ENCODE measurements at regions not wholly inside any gene's neighbourhood (a gene's known extent, or its start where the extent isn't known, plus 50 kb on each side); places are given as distances from the start of the nearest gene placed in this dataset.
"Not testable (repeated sequence)": the region's sequence is repeated elsewhere in the genome, so short reads cannot be mapped to it uniquely, and the experiment has no call there.

DNA sequence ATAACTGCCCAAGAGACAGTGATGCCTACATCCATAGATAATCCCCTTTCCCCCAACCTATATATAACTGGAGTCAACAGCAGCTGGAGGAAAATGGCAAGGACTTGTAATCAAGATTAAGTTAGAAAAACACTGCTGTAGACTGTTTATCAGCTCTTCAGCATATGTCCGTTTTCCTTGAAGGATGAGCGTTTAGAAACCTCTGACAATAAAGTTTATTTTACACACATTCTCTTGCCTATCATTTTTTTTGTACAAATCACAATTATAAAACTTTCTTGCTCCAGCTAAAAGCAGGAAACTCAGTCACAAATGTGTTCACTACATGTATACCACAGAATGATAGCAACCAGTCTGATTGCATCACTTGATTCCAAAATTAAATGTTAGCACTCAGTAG lies 50.8 kb downstream of the PPIAL4G start:
- not testable (repeated sequence) for DNase-seq (ENCODE audit: low spot score)

DNA sequence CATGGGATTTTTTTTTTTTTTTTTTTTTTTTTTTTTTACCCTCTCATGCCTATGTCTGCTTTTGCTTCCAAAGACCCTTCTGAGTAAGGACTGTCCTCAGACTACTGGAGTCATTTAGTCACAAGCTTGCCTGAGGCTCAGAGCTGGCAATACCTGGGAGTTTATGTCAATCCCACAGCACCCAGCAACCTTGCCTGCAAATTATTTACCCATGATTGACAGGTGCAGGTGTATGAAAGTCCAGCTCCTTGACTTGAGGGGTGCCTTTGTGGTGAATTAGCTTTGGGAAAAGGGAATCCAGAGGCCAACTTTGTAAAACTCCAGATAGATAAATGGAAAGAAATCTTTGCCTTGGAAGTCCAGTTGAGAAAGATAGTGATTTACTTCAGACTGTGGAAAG lies 53.2 kb downstream of the PPIAL4G start:
- DNase-seq (ENCODE audit: low spot score), result not testable (repeated sequence)

DNA sequence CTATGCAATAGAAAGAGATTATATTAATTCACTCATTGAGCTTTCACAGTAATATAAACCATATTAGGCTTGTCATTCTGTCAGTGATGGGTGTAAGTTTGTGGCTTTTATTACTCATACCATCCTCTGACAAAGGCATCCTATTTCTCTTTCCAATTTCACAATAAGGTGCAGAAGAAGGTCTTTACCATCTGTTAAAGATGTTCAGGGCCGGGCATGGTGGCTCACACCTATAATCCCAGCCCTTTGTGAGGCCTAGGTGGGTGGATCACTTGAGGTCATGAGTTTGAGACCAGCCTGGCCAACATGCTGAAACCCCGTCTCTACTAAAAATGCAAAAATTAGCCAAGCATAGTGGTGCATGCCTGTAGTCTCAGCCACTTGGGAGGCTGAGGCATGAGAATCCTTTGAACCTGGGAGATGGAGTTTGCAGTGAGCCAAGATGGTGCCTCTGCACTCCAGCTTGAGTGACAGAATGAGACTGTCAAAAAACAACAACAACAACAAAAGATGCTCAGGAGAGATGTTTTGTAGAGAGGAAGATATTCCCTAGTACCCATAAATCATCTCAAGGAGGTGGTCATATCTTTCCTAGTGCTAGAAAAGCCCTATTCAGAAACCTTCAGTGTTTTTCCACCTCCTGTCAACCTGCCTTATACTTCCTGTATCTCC lies 56.0 kb downstream of the PPIAL4G start:
- DNase-seq (ENCODE audit: low spot score), result not testable (repeated sequence)

DNA sequence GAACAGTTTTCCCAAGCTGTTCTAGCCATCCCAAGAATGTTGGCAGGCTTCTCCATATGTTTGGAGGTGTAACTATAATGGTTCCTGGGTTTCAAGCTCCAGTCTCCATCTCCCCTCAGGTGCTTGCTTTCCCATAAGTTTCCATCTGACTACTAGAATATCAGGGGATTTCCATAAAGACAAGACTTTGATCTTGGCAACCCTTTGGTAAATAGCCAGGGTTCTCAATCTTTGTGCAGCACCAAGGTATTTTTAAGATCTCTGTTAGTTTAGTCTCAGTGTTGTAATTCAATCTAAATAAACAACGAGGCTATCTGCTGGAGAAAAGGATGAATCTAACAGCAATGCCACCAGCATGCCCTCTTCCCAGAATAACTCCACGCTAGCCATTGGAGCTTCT lies 56.7 kb downstream of the PPIAL4G start:
- DNase-seq (ENCODE audit: low spot score), result not testable (repeated sequence)

DNA sequence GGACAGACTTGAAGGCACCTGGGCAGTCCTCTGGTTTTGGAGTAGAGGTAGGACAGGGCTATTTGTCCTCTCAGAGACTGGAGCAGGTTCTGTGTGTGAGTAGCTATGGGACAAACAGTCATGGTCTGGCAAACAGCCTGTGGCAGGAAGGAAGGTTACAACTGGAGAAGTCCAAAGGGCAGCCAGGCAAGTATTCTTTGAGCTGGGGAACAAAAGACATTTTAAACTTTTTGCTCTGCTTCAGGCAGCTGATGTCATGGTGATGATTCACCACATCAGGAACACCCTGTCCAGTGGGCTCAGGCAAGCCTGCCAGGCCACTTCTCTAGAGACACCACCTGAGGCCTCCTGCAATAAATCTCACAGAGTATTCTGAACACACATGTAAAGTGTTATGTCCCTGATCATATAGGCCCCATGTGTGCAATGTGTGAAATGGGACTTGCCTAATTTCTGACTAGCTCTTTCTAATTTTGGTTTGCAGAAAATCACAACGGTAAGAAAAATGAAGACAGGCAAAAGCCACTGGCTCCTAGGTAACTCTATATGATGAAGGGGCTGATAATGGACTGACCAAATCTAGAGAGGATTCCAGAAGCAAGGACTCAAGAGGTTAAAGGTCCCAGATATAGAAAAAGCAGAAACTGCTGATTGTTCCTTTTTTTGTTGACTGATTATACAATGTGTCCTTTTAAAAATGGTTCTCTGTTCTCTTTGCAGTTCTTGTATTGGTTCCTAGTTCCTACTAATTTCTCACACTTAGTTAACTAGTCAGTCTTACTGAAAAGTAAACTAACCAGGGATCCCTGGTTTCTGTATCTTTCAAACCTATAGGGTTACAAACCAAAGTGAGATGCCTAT lies 58.7 kb downstream of the PPIAL4G start:
- DNase-seq (ENCODE audit: low spot score), result not testable (repeated sequence)

DNA sequence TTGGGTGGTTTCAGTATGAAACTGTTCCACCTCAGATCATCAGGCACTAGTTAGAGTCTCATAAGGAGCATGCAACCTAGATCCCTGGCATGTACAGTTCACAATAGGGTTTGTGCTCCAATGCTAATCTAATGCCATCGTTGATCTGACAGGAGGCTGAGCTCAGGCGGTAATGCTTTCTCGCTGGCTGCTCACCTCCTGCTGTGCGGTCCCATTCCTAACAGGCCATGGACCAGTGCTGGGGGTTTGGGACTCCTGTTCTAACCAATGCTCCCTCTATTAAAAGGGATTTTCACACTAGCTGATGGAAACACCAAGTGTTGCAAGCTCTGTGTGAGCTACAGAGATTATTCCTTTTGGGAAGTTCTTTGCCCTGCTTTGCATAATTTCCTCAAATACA lies 60.2 kb downstream of the PPIAL4G start:
- DNase-seq (ENCODE audit: low spot score), result not testable (repeated sequence)

DNA sequence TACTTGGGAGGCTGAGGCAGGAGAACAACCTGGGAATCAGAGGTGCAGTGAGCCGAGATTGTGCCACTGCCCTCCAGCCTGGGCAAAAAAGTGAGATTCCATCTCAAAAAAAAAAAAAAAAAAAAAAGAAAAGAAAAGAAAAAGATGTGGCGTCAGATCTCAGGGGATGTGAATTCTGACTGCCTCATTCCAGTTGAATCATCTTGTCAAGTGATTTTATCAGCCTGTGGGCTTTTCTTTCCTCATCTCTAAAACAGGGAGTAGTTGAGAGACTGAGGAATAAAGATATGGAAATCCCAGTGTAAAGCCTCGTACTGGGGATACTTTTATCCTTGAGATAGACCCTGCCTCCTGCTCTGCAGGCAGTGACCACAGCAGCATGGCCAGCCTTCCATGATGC lies 65.9 kb downstream of the PPIAL4G start:
- not testable (repeated sequence) for DNase-seq (ENCODE audit: low spot score)

DNA sequence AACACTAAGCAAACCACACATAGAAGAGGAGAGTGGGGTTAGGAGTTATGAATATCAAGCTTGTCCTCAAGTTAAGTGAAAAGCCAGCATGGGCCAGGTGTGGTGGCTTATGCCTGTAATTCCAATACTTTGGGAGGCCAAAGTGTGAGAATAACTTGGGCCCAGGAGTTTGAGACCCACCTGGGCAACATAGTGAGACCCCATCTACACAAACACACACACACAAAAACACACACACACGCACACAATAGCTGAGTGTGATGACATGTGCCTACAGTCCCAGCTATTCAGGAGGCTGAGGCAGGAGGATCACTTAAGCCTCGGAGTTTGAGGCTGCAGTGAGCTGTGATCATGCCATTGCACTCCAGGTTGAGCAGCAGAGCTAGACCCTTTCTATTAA lies 69.7 kb downstream of the PPIAL4G start:
- DNase-seq (ENCODE audit: low spot score), result not testable (repeated sequence)

DNA sequence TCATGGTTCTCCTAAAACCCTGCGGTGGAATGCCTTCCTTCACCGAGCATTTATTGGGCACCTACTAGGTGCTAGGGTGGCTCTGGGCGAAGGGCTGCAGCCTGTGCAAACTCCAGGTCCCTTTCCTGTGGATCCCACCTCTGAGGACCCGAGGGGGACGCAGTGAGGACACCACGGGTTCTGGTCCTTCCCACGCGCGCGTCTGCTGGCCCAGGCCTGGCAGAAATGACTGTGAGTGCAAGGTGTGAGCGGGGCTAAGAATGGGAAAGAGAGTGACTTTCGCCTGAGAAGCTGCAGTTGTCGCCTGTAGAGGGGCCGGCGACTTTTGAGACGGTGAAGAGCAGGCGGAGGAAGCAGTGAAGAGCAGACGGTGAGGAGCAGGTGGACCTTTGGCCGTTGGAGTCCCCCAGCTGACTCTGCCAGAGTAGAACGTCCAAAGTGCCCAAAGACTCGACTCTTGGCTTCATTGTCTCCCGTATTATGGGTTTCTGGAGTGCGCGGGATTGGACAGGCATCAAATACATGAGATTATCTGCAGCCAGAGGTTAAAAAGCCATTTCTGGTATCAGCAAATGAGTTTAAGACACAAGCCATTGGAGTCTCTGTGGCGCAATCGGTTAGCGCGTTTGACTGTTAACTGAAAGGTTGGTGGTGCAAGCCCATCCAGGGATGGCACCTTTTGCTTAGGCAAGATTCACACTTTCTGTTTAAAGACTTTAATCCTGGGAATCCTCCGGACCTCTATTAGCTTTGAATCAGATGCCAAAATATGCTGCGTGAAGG lies 78.1 kb downstream of the PPIAL4G start:
- DNase-seq (ENCODE audit: low spot score), result not testable (repeated sequence)

DNA sequence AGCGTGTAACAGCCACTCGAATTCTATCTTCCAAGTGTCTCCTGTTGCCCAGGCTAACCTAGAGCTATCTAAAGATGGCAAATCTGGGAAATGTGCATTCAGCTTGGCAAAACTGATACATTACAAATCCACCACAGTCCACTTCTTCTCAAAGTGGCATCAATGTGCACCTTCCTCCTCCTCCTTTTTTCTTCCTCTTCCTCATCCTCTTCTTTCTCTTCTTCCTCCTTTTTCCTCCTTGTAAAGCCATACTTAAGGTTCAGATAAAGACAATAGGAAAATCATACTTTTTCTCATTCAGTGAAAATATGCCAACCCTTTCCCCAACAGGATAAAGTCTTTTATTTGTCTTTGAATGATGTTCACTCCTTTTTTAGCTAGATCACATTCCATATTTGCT lies 79.2 kb downstream of the PPIAL4G start:
- not testable (repeated sequence) for DNase-seq (ENCODE audit: low spot score)

DNA sequence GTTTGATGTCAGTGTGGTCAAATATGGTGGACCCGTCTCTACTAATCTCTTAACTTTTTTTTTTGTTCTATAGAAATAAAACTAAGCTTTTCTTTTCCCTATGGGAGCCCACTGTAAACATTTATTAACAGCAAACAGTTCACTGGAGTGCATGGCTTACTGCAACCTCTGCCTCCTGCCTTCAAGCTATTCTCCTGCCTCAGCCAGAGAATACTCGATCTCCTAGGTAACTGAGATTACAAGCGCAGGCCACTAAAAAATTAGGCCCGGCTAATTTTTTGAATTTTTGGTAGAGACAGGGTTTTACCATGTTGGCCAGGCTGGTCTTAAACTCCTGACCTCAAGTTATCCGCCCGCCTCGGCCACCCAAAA lies 80.0 kb downstream of the PPIAL4G start:
- DNase-seq (ENCODE audit: low spot score), result not testable (repeated sequence)

DNA sequence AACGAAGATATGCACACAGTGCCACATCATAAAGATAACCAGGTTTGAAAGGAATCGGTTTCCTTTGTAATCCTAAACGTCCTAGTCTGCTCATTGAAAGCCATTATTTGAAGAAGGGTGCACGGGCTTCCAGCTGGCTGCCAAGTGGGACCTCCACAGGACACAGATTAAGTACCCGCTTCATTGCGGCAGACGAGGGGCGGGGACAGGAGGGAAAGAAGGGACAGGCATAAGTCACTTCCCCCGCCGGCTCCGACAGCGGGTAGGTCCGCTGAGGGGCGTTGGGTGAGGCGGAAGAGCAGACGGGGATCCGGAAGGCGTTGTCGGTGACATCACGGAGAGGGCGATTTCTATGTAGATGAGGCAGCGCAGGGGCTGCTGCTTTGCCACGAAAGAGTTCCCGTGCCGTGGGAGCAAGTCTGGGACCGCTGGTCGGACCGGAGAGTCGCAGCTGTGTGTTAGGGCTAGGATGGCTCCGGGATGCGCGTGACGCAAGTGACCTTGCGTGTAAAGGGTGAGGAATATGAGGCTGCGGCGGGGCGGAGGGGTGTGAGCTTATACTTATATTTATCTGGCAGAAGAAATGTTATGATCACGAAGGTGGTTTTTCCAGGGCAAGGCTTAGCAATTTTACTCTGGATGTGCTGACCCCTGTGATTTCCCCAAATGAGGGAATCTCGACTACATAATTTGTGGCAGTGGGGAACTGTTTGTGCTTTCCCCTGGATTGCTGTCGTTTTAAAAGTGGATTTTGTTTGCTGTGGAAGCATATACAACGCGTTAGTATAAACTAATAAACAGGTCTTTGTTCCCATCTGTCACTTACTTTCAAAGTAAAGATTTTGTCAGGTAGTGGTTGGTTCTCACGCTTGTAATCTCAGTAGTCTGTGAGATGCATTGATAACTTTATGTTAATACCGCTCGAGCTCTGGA lies 80.7 kb downstream of the PPIAL4G start:
- peak; percentile 33 for DNase-seq (ENCODE audit: low spot score)

DNA sequence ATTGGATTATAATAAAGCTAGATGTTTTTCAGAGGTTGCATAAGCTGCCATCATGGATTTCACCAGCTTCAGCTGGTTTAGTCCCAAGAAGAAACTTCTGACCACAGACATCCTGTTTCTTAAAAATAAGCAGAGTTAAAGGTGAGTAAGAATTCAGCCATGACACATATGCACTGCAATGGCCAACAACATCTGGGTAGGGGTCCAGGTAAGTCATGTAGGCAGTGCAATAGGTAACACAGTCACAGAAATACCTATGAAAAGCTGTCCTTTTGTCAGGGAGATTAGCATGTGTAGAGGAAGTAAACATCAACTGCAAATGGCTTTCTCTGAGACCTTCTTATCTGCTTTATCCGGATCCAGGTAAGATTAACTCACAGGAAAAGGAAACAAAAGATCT lies 85.6 kb downstream of the PPIAL4G start:
- not testable (repeated sequence) for DNase-seq (ENCODE audit: low spot score)

DNA sequence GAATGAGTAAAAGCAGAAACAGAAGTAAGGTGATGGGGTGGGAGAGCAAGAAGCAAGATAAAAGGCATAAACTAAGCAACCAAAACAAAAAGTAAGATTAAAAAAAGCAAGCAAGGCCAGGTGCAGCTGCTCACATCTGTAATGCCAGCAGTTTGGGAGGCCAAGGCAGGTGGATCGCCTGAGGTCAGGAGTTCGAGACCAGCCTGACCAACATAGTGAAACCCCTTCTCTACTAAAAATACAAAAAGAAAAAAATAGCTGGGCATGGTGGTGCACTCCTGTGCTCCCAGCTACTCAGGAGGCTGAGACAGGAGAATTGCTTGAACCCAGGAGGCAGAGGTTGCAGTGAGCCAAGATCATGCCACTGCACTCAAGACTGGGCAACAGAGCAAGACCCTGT lies 90.6 kb downstream of the PPIAL4G start:
- DNase-seq (ENCODE audit: low spot score), result not testable (repeated sequence)

DNA sequence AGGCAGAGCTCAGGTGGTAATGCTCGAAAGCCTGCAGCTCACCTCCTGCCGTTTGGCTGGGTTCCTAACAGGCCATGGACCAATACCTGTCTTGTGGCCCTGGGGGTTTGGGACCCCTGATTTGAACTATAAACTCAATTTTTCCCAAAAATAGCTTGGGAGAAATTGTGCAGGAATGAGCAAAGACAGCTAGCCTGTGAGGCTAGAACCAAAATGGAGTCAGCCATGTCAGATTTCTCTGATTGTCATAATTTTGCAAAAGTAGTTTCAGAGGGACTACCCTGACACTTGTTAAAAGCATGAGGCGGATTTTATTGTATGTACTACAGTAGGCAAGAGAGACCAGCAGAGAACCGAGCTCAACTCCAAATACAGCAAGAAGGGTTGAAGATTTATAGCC lies 91.8 kb downstream of the PPIAL4G start:
- DNase-seq (ENCODE audit: low spot score), result not testable (repeated sequence)

DNA sequence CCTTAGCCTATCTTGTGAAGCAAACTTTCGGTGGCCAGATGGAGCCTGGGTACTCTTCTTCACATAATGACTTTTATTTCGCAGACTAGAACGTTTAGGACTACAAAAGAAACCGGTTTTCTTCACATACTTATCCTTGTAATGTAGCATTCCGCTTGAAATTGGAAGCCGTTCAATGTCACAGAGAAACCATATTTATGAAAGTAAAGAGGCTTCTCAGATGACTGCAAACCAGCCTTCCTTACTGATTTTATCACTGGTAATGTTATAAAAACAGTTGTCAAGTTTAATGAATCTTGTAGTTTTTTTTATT lies 94.1 kb downstream of the PPIAL4G start:
- DNase-seq (ENCODE audit: low spot score), result no peak

DNA sequence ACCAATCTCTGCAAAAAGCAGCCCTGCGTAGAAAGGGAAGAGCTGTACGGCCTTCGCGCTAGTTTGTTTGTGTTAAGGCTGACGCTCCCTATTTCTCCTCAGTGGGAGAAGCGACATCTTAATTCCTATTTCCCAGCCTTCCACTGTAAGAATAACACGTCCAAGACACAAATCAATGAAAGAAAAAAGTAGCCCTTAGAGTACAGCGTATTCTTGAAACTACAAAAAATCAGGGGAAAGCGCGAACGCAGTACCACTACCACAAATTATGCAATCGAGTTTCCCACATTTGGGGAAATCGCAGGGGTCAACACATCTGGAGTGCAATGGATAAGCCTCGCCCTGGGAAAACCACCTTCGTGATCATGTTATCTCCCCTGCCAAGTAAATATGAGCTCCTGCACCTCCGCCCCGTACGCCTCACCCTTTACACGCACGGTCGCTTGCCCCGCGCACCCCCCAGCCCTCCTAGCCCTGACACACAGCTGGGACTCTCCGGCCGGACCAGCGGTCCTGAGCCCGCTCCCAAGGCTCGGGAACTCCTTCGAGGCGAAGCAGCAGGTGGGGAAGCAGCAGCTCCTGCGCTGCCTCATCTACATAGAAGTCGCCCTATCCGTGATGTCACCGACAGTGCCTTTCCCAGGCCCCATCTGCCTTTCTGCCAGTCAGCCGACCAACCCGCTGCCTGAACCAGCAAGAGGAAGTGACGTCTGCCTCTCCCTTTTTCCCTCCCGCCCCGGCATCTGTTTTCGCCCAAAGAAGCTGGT lies 94.7 kb downstream of the PPIAL4G start:
- DNase-seq (ENCODE audit: low spot score), result peak; percentile 83

DNA sequence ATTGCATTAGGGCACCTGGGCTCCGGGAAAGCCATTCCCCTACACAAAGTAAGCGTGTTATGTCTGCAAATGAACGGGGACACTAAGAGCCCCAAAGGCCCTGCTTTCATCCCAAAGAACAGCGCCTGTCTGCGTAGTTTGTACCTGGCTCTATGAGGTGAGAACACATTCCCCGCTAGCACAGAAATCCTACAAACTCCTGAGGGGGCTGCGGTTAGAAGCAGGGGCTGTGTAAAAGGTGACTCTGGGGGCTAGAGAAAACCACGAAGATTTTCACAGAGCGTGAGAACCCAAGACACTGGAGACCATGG lies 95.2 kb downstream of the PPIAL4G start:
- DNase-seq (ENCODE audit: low spot score), result not testable (repeated sequence)

DNA sequence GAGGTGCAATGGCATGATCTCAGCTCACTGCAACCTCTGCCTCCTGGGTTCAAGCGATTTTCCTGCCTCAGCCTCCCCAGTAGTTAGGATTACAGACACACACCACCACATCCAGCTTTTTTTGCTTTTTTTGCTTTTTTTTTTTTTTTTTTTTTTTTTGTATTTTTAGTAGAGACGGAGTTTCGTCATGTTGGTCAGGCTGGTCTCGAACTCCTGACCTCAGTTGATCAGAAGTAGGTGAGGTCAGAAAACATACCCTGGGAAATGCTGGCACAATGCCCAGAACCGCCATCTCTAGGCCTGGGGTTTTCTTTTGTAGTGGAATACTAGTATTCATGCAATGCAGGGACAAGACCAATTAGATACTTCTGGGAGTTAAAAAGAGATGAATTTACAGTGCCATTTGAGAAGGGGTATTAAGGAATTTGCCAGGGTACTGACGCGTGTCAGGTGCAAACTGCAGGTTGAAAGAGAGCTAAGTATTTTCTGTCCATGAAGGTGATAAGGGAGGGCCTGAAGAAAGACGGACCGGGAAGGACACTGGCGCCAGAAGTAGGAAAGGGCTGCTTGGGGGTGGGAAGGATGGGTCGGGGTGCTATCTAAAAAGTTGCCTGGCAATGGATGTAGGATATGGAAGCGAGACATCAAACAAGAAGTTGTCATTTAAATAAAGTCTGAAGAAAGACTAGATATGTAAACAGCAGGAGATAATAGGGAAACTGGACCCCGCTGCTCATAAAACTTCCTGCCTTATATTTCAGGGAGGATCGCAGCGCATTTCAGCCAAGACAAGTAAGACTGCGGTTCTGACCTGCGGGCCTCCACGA lies 95.8 kb downstream of the PPIAL4G start:
- DNase-seq (ENCODE audit: low spot score), result not testable (repeated sequence)

DNA sequence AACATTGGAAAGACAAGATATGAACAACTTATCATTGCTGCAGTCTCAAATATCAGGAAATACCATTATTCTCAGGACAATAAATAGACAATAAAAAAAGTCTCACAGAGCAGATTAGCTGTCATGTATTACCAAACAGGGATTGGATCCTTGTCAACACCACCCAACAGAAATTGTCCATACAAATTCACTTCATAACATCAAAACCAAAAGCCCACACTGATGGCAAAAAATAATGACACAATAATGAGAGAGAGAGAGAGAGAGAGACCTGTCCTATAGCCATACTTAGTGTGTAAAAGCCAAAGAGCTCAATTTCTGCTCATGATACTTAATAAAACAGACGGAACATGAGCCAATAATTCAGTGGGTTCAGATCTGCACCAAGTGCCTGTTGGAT lies 96.5 kb downstream of the PPIAL4G start:
- no peak for DNase-seq (ENCODE audit: low spot score)

Measured in iPS-NIHi11 (cell line).